ENCODE measurements at regions not wholly inside any gene's neighbourhood (a gene's known extent, or its start where the extent isn't known, plus 50 kb on each side); places are given as distances from the start of the nearest gene placed in this dataset.

DNA sequence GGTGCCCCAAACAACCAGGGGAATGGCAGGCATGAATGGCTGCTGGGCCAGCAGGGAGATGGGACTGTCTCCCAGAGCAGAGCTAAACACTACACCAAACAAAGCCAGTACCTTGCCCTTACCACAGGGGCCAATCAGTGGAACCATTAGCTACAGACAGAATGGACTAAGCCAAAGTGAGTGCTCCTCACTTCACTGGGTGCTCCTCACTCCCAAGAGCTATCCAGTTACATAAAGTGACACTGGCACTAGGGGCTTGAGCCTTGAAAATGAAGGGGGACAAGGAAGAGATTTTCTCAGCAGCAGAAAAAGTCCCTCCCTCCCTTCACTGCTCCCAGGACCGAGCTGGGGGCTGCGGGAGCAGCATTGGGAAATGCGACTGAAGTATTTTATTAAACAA is 110.9 kb upstream of the SHB start:
- no peak overlapping the region for H2AFZ ChIP-seq (ENCODE audit: low read length)
- no peak overlapping the region for H3K4ac ChIP-seq (replicated peaks; ENCODE audit: insufficient read length, low read depth, low read length)
- no peak overlapping the region for H4K5ac ChIP-seq (ENCODE audit: insufficient read length, low read depth, low read length)
- no peak overlapping the region for H4K91ac ChIP-seq (replicated peaks; ENCODE audit: insufficient read length, low read length)
- no peak overlapping the region for H2BK120ac ChIP-seq (replicated peaks; ENCODE audit: low read depth, low read length)
- no peak overlapping the region for H3K27ac ChIP-seq (ENCODE audit: low read depth, low read length)
- no peaks in the 10 kb centered on the region for H3K79me2 ChIP-seq (ENCODE audit: control insufficient read depth in 1 of 2, insufficient read depth in 2 of 2, low read length in 2 of 2)
- H2BK5ac ChIP-seq (ENCODE audit: low read depth, low read length): no peak overlapping the region
- H3K56ac ChIP-seq (replicated peaks; ENCODE audit: insufficient read length, low read depth, low read length): no peak overlapping the region
- H2BK12ac ChIP-seq (ENCODE audit: low read depth, low read length): no peak overlapping the region
- CTCF ChIA-PET (ENCODE audit: partially characterized antibody): interaction anchor here (0.6 to 2.2 kb wide), 3 partner anchors 29 to 165 kb away, joined by 3 to 6 read pairs (median 3); no protein-coding TSS in a partner anchor
- H3K36me3 ChIP-seq (ENCODE audit: control insufficient read depth in 2 of 4, insufficient read depth in 4 of 4, low read length in 3 of 4): no peaks in the 10 kb centered on the region
- no peaks in the 10 kb centered on the region for H4K20me1 ChIP-seq (replicated peaks in 1 of 2; ENCODE audit: control insufficient read depth in 1 of 2, insufficient read depth in 2 of 2, low read length in 2 of 2)
- H3K9ac ChIP-seq (replicated peaks in 1 of 4; ENCODE audit: extremely low read depth in 1 of 4, low read depth in 3 of 4, low read length in 3 of 4): no peak overlapping the region
- H3K79me1 ChIP-seq (ENCODE audit: low read depth, low read length): no peaks in the 10 kb centered on the region
- H3K14ac ChIP-seq (ENCODE audit: insufficient read length): no peak overlapping the region
- no peak overlapping the region for H2AK5ac ChIP-seq (ENCODE audit: low read depth, low read length)
- no peak overlapping the region for H4K8ac ChIP-seq (ENCODE audit: extremely low read depth, insufficient read depth, low read length)
- no peak overlapping the region for H3K4me2 ChIP-seq (ENCODE audit: insufficient read depth in 1 of 2, low read depth in 2 of 2, low read length in 2 of 2)
- H3K27me3 ChIP-seq (replicated peaks in 1 of 4; ENCODE audit: control insufficient read depth in 3 of 4, extremely low read depth in 1 of 4, insufficient read depth in 3 of 4, low read length in 3 of 4): no peaks in the 10 kb centered on the region; a peak in 1 of 7 replicates
- H3K23me2 ChIP-seq (ENCODE audit: low read depth, low read length): no peaks in the 10 kb centered on the region
- H3K4me1 ChIP-seq (replicated peaks in 1 of 4; ENCODE audit: control insufficient read depth in 3 of 4, insufficient read depth in 4 of 4, low read length in 3 of 4): peaks cover 0 to 2% (median 0%) of the 10 kb centered on the region in 4 experiments; a peak in 1 of 7 replicates
- POLR2A ChIA-PET (ENCODE audit: partially characterized antibody): no interaction called here
- H3K4me3 ChIP-seq (ENCODE audit: extremely low read depth in 1 of 4, insufficient read depth in 2 of 4, low read depth in 3 of 4, low read length in 4 of 4): no peak overlapping the region
- H2BK20ac ChIP-seq (ENCODE audit: low read length): no peak overlapping the region
- WGBS, 2 experiments (ENCODE audit: extremely low coverage in 1 of 2, insufficient coverage in 1 of 2, insufficient read length in 1 of 2, insufficient replicate concordance in 2 of 2, low coverage in 1 of 2, low lambda C conversion rate in 2 of 2, missing lambda C conversion rate in 1 of 2): 92% methylated on average over 3 of the region's 3 CpGs; no CpG with 5 or more reads in 1 of the 2 experiments
- no peak overlapping the region for H3K18ac ChIP-seq (ENCODE audit: extremely low read depth, low read length)
- no peak overlapping the region for H2BK15ac ChIP-seq (ENCODE audit: low read length)
- H3K9me3 ChIP-seq (ENCODE audit: insufficient read depth in 2 of 2, low read depth in 1 of 2, low read length in 1 of 2): no peaks in the 10 kb centered on the region
- H3K23ac ChIP-seq (ENCODE audit: insufficient read length): no peak overlapping the region
- no peak for FAIRE-seq
- no peak for DNase-seq (ENCODE audit: low read depth in 1 of 2, low spot score in 2 of 2)
- TF ChIP-seq HDAC2 (IDR thresholded peaks at IDR 0.05; ENCODE audit: borderline replicate concordance in 1 of 2, low read depth in 2 of 2, low read length in 2 of 2) (no peak), HDAC6 (IDR thresholded peaks at IDR 0.05; ENCODE audit: low read depth, low read length) (no peak), TAF7 (optimal IDR thresholded peaks at IDR 0.05; ENCODE audit: borderline replicate concordance, low read depth, low read length) (no peak), TBP (IDR thresholded peaks at IDR 0.05; ENCODE audit: low read depth, low read length) (no peak), SAP30 (IDR thresholded peaks at IDR 0.05; ENCODE audit: insufficient read depth, insufficient replicate concordance, low read length) (no peak)

All from H1 (cell line).